WERI-Rb-1 (cell line): ENCODE measurements at regions not wholly inside any gene's neighbourhood (a gene's known extent, or its start where the extent isn't known, plus 50 kb on each side); places are given as distances from the start of the nearest gene placed in this dataset.

Experiments
- DNase-seq: peaks from one replicate; pipeline ENCODE4 v3.0.0-alpha.2; 2020
- H3K27ac ChIP-seq: fragments of 250-450 bp; sonication (Bioruptor Pico); 2 replicates; pipeline ENCODE4 v1.5.1; 2020; ENCODE audit warnings: mild to moderate bottlenecking, moderate library complexity
- H3K27me3 ChIP-seq: fragments of 250-450 bp; sonication (Bioruptor Pico); 2 replicates; pipeline ENCODE4 v1.5.1; 2021; ENCODE audit warnings: mild to moderate bottlenecking, low read depth, moderate library complexity; ENCODE audit not compliant: insufficient read depth, severe bottlenecking
- H3K36me3 ChIP-seq: fragments of 250-450 bp; sonication (Bioruptor Pico); 2 replicates; pipeline ENCODE4 v1.5.1; 2020; ENCODE audit warnings: mild to moderate bottlenecking, moderate library complexity
- H3K4me3 ChIP-seq: 2 replicates; pipeline ENCODE4 v1.5.1; 2011; ENCODE audit warnings: low read depth, mild to moderate bottlenecking, control low read depth, low read length
- H3K9me3 ChIP-seq: fragments of 250-450 bp; sonication (Bioruptor Pico); 2 replicates; pipeline ENCODE4 v1.5.1; 2021; ENCODE audit warnings: mild to moderate bottlenecking, moderate library complexity; ENCODE audit not compliant: severe bottlenecking
- TF ChIP-seq, protein P1 (sequence below): IDR thresholded peaks from 2 replicates; pipeline ENCODE4 v1.5.1; 2011; ENCODE audit warnings: low read depth, mild to moderate bottlenecking, control low read depth, inconsistent platforms, low read length

DNA sequence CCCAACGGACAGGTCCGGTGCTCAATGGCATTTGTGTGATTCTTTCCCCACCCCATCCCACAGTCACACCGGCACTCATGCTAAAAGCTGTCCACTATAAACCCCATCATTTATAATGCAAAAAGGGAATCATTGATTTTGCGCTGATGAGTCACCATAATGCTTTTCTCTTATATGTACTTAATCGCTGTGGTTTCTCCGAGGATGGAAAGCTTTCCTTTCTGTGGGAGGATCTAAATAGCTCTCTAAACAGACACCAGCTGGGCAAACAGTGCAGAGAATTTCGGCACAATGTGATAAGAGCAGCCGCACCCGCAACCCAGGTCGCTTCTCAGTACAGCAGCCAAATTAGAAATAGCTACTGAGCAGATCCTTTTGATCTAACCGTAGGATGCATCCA, 85.6 kb downstream of the SETD4 start:
- Histone ChIP-seq H3K27ac (no peak overlapping the region), H3K4me3 (no peak overlapping the region), H3K9me3 (peaks cover 14% of the 10 kb centered on the region), H3K27me3 (peaks cover 97% of the 10 kb centered on the region), H3K36me3 (no peaks in the 10 kb centered on the region)
- TF ChIP-seq, protein P1, sequence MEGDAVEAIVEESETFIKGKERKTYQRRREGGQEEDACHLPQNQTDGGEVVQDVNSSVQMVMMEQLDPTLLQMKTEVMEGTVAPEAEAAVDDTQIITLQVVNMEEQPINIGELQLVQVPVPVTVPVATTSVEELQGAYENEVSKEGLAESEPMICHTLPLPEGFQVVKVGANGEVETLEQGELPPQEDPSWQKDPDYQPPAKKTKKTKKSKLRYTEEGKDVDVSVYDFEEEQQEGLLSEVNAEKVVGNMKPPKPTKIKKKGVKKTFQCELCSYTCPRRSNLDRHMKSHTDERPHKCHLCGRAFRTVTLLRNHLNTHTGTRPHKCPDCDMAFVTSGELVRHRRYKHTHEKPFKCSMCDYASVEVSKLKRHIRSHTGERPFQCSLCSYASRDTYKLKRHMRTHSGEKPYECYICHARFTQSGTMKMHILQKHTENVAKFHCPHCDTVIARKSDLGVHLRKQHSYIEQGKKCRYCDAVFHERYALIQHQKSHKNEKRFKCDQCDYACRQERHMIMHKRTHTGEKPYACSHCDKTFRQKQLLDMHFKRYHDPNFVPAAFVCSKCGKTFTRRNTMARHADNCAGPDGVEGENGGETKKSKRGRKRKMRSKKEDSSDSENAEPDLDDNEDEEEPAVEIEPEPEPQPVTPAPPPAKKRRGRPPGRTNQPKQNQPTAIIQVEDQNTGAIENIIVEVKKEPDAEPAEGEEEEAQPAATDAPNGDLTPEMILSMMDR: no peak
- DNase-seq: no peak

DNA sequence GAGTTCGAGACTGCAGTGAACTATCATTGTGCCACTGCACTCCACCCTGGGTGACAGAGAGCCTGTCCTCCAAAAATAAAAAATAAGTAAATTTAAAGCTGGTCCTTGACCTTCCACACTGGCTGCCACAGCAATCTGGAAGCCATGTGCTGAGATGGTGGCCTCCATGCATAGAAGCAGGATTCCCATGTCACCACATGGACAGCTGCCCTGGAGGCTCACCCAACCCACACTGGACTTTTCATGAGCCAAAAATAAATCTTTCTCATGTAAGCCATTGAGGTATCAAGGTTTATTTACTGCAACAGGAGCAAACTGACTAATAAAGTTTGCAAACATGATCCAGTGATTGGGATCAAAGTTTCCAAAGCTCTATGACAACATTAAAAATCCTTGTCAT, 88.5 kb downstream of the SETD4 start:
- DNase-seq: no peak
- no peaks in the 10 kb centered on the region for H3K9me3 ChIP-seq
- peaks cover 97% of the 10 kb centered on the region for H3K27me3 ChIP-seq
- H3K36me3 ChIP-seq: no peaks in the 10 kb centered on the region
- H3K27ac ChIP-seq: no peak overlapping the region
- TF ChIP-seq, protein P1: no peak
- no peak overlapping the region for H3K4me3 ChIP-seq

GRCh38 chr21:35969281-35969680, 91.0 kb downstream of the SETD4 start:
- no peaks in the 10 kb centered on the region for H3K36me3 ChIP-seq
- no peak overlapping the region for H3K27ac ChIP-seq
- no peak for DNase-seq
- H3K27me3 ChIP-seq: peaks cover 97% of the 10 kb centered on the region
- peaks cover 2% of the 10 kb centered on the region for H3K9me3 ChIP-seq
- TF ChIP-seq, protein P1: no peak
- H3K4me3 ChIP-seq: no peak overlapping the region

DNA sequence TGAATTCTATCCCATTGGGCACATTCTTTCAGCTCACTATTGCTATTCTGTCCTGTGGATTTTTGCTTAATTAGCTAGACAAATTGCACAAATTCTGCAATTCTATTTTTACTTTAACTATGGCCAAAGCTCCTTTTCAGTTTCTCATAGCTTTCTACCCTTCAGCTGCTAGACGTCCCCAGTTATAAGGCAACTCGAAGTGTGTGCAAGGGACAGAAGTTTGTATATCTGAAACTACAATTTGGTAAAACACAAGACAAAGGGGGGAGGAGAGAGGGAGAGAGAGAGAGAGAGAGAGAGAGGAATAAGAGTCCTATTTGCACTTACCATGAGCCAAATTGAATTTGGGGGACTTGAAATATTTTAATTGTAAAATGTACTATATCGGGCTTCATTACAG, 91.8 kb downstream of the SETD4 start:
- Histone ChIP-seq H3K9me3 (peaks cover 2% of the 10 kb centered on the region), H3K4me3 (no peak overlapping the region), H3K27me3 (peaks cover 97% of the 10 kb centered on the region), H3K36me3 (no peaks in the 10 kb centered on the region), H3K27ac (no peak overlapping the region)
- TF ChIP-seq, protein P1: no peak
- DNase-seq: no peak

DNA sequence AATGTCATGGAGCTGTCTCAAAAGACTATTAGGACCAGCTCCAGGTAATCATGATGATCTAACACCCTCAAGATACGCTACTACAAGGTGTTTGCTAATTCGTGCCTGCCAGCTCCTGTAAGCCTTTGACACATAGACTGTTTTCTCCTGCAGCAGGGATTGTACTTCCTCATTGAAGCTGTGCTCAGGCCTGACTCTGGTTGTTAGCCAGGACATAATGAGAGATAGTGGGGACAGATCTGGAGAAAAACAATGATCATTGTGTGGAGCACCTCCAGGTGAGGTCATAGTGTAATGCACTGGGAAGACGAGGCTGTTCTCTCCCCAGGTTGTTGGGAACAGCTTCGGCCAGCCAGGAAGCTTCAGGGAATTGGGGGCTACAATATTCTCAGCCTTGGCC, 94.6 kb downstream of the SETD4 start:
- no peak overlapping the region for H3K27ac ChIP-seq
- no peak overlapping the region for H3K4me3 ChIP-seq
- TF ChIP-seq, protein P1: no peak
- peaks cover 99% of the 10 kb centered on the region for H3K27me3 ChIP-seq
- peaks cover 2% of the 10 kb centered on the region for H3K9me3 ChIP-seq
- DNase-seq: no peak
- no peaks in the 10 kb centered on the region for H3K36me3 ChIP-seq

- H3K36me3 ChIP-seq: no peaks in the 10 kb centered on the region
- peaks cover 96% of the 10 kb centered on the region for H3K27me3 ChIP-seq
- H3K27ac ChIP-seq: no peak overlapping the region
- no peak for DNase-seq
- no peak overlapping the region for H3K4me3 ChIP-seq
- H3K9me3 ChIP-seq: peaks cover 5% of the 10 kb centered on the region
- TF ChIP-seq, protein P1: no peak
Observed at GRCh38 chr21:35963920-35964451, 96.3 kb downstream of the SETD4 start.
